Cardiac muscle cell (in vitro differentiated cells and primary cell): ENCODE measurements at regions not wholly inside any gene's neighbourhood (a gene's known extent, or its start where the extent isn't known, plus 50 kb on each side); places are given as distances from the start of the nearest gene placed in this dataset.

ENCODE experiments used
- DNase-seq, 2 donors: peaks; one replicate each; pipeline versions ENCODE4 v3.0.0 to v3.0.0-alpha.2; 2010 to 2017; ENCODE audit warnings: low read depth in 1 of 2, low spot score in 1 of 2
- H3K27ac ChIP-seq: fragments of 200-600 bp; sonication (generic); 2 replicates; pipeline ENCODE4 v1.5.1; 2016
- H3K27me3 ChIP-seq: fragments of 200-600 bp; sonication (generic); 2 replicates; pipeline ENCODE4 v1.6.0; 2016; ENCODE audit warnings: control low read depth
- H3K36me3 ChIP-seq: fragments of 200-600 bp; sonication (generic); 2 replicates; pipeline ENCODE4 v1.5.1; 2016; ENCODE audit warnings: control low read depth
- H3K4me1 ChIP-seq: fragments of 200-600 bp; sonication (generic); 2 replicates; pipeline ENCODE4 v1.8.1; 2017; ENCODE audit warnings: low read depth, mild to moderate bottlenecking, mixed run types
- H3K4me3 ChIP-seq: fragments of 200-600 bp; sonication (generic); 2 replicates; pipeline ENCODE4 v1.5.1; 2016; ENCODE audit warnings: mild to moderate bottlenecking
- H3K9me3 ChIP-seq: fragments of 200-600 bp; sonication (generic); 2 replicates; pipeline ENCODE4 v1.5.1; 2017; ENCODE audit warnings: low read depth, mild to moderate bottlenecking, control low read depth
- TF ChIP-seq, protein P1 (sequence below): IDR thresholded peaks from 2 replicates; pipeline ENCODE4 v1.5.1; 2012; ENCODE audit warnings: low read depth, mild to moderate bottlenecking, low read length

DNA sequence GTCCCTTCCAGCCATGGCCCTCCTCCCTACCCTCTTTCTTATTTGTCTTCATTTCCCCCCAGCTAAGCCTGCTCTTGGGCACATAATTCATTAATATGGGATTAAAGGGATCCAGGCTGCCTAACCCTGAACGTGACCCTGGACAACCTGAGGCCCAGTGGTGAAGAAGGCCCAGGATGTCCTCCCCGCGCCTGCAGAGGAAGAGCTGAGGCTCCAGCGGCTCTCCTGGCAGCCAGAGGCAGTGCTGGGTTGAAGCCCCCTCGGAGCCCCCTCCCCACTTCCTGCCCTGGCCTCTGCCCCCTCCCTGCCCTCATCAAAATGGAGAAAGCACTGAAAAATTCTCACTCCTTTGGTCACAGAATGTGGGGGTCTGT lies 96.5 kb upstream of the ATP2B2 start:
- Histone ChIP-seq H3K36me3 (no peaks in the 10 kb centered on the region), H3K27ac (no peak overlapping the region), H3K4me1 (peaks cover 21% of the 10 kb centered on the region), H3K27me3 (peaks cover 21% of the 10 kb centered on the region), H3K9me3 (no peaks in the 10 kb centered on the region), H3K4me3 (no peak overlapping the region)
- TF ChIP-seq, protein P1, sequence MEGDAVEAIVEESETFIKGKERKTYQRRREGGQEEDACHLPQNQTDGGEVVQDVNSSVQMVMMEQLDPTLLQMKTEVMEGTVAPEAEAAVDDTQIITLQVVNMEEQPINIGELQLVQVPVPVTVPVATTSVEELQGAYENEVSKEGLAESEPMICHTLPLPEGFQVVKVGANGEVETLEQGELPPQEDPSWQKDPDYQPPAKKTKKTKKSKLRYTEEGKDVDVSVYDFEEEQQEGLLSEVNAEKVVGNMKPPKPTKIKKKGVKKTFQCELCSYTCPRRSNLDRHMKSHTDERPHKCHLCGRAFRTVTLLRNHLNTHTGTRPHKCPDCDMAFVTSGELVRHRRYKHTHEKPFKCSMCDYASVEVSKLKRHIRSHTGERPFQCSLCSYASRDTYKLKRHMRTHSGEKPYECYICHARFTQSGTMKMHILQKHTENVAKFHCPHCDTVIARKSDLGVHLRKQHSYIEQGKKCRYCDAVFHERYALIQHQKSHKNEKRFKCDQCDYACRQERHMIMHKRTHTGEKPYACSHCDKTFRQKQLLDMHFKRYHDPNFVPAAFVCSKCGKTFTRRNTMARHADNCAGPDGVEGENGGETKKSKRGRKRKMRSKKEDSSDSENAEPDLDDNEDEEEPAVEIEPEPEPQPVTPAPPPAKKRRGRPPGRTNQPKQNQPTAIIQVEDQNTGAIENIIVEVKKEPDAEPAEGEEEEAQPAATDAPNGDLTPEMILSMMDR: no peak
- no peak for DNase-seq

DNA sequence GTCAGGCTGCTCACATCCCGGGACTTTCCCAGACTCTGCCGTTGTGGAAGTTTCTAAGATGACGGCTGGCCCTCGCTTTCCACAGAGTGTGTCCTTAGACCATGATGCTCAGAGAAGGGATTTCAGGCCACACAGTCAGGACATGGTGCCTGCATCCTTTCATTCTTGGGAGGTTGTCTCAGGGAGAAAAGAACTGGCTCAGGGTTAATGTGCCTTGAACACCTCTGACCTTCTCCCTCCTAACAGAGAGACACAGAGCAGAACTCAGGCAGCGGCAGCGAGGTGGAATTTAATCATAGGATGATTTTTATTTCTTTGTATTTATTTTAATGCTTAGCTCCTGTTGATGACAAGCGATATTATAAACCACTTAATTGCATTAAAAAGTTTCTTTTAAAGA lies 96.9 kb upstream of the ATP2B2 start:
- DNase-seq: no peak
- peaks cover 21% of the 10 kb centered on the region for H3K4me1 ChIP-seq
- no peak overlapping the region for H3K4me3 ChIP-seq
- H3K27ac ChIP-seq: no peak overlapping the region
- TF ChIP-seq, protein P1: no peak
- peaks cover 21% of the 10 kb centered on the region for H3K27me3 ChIP-seq
- H3K9me3 ChIP-seq: no peaks in the 10 kb centered on the region
- no peaks in the 10 kb centered on the region for H3K36me3 ChIP-seq

DNA sequence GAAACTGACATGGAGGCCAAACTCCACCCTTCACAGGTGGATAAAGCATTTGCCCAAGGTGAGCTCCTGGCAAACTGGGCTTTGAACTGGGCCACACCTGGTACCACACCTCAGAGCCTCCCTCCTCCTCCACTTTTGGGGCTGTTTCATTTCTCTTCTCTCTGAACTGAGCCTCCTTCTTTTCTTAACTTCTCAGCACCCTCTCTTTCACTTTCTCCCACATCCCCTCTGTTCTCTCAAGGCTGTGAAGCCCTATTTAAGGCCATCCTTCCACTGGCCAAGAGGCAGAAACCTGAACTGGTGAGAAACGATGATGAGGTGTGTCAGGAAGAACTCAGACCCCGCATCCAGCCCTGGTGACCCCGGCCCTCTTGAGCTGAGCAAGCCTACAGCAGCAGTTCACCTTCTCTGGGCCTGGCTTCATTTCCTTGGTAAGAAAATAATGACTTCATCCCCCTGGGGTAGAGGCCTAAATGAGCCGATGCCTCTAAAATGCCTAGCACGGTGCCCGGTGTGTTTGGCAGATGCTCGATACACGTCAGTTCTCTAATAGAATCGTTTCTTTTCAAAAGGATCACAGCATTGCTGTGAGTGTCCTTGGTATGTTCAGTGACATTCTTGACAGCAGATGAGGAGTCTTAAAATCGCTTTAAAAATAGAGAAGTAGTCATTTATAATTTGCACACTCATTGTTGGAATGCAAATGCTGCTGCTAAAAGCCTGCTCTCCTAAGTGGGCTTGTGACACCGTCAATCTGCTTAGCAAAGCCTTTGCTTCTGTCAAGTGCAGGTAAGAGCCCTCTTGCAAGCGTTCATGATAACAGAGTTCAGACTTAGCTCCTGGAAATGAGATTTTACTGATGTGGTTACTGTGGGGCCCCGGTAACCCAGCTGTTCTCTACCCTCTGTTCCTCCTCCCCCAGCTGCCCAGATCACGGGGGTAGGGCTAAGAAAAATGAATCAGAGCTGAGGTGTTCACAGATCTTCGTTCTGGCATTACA lies 97.7 kb upstream of the ATP2B2 start:
- TF ChIP-seq, protein P1: no peak
- DNase-seq: peak in 1 of 2 donors; percentile 82
- Histone ChIP-seq H3K9me3 (no peaks in the 10 kb centered on the region), H3K27ac (peak overlapping the region; percentile 66), H3K36me3 (no peaks in the 10 kb centered on the region), H3K4me1 (peaks cover 21% of the 10 kb centered on the region), H3K27me3 (peaks cover 16% of the 10 kb centered on the region), H3K4me3 (no peak overlapping the region)

DNA sequence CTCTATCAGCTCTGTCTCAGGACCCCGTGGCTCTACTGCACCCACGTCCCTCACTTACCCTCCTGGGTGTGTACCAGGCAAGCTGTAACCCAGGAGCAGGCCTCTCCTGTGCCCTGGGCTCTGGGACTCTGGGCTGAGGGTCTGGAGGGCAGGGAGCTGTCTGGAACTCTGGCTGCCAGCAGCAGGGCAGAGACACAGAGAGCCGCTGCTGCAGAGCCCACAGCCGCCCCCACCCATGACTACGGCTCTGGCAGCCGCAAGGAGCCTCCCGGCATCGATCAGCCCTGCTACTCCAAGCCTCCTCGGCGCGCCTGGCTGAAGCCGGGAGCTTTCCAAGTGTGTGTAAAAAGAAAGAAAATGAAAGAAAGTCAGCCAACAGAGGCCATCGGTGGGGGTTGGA lies 103.7 kb upstream of the ATP2B2 start:
- H3K27ac ChIP-seq: no peak overlapping the region
- peaks cover 21% of the 10 kb centered on the region for H3K27me3 ChIP-seq
- no peaks in the 10 kb centered on the region for H3K36me3 ChIP-seq
- TF ChIP-seq, protein P1: no peak
- no peak overlapping the region for H3K4me3 ChIP-seq
- peaks cover 1% of the 10 kb centered on the region for H3K4me1 ChIP-seq
- no peaks in the 10 kb centered on the region for H3K9me3 ChIP-seq
- DNase-seq: no peak

DNA sequence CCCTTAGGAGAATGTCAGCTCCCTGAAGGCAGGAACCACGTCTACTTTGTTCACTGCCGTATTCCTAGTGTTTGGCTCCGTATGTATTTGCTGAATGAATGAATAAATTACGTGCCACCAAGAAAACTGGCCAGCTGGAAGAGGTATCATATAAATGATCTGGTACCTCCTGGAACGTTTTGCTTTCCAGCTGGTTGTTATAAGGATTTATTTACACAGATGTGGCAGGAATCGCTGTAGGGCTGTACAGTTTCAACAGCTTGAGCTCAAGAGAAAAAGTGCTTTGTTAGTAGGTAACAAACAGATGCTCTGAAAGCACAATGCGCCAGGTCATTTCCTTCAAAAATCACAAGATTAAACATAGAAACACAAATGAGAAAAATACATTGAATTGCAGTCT lies 108.8 kb upstream of the ATP2B2 start:
- no peak overlapping the region for H3K27ac ChIP-seq
- TF ChIP-seq, protein P1: no peak
- H3K4me1 ChIP-seq: no peaks in the 10 kb centered on the region
- no peak overlapping the region for H3K4me3 ChIP-seq
- H3K27me3 ChIP-seq: peaks cover 20% of the 10 kb centered on the region
- no peak for DNase-seq
- no peaks in the 10 kb centered on the region for H3K36me3 ChIP-seq
- H3K9me3 ChIP-seq: no peaks in the 10 kb centered on the region
